ENCODE measurements at regions not wholly inside any gene's neighbourhood (a gene's known extent, or its start where the extent isn't known, plus 50 kb on each side); places are given as distances from the start of the nearest gene placed in this dataset.

DNA sequence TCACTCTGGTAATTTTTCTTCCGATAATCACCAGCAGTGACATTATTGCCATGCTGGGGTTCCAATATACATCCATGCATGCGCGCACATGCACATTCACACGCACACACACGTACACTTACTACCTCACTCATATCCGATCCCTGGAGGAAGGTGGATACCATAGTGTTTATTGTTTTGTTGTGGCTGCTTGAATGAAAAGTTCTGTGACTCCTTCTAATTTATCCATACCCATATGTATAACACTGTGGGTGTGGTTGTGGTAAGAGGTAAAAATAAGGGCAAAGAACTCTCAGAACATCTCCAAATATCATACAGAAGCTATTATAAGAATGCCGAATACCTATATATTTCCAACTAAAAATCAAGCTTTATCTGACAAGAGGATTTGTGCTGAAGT is 407.8 kb upstream of the PODXL start:
- no peak overlapping the region for H3K27ac Mint-ChIP-seq
- H3K4me1 Mint-ChIP-seq (ENCODE audit: low read depth): no peaks in the 10 kb centered on the region
- TF ChIP-seq, protein P1, sequence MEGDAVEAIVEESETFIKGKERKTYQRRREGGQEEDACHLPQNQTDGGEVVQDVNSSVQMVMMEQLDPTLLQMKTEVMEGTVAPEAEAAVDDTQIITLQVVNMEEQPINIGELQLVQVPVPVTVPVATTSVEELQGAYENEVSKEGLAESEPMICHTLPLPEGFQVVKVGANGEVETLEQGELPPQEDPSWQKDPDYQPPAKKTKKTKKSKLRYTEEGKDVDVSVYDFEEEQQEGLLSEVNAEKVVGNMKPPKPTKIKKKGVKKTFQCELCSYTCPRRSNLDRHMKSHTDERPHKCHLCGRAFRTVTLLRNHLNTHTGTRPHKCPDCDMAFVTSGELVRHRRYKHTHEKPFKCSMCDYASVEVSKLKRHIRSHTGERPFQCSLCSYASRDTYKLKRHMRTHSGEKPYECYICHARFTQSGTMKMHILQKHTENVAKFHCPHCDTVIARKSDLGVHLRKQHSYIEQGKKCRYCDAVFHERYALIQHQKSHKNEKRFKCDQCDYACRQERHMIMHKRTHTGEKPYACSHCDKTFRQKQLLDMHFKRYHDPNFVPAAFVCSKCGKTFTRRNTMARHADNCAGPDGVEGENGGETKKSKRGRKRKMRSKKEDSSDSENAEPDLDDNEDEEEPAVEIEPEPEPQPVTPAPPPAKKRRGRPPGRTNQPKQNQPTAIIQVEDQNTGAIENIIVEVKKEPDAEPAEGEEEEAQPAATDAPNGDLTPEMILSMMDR (IDR thresholded peaks at IDR 0.05): no peak
- H3K27me3 Mint-ChIP-seq: peaks cover 7% of the 10 kb centered on the region
- no peaks in the 10 kb centered on the region for H3K36me3 Mint-ChIP-seq (ENCODE audit: low read depth)
- no peaks in the 10 kb centered on the region for H3K9me3 Mint-ChIP-seq
- intact Hi-C loops (cut with micrococcal nuclease): no loop called here
- ATAC-seq (no peak), DNase-seq (no peak)
- ChIA-PET POLR2A (no interaction called here), CTCF (no interaction called here)
- no peak overlapping the region for H3K4me3 Mint-ChIP-seq

DNA sequence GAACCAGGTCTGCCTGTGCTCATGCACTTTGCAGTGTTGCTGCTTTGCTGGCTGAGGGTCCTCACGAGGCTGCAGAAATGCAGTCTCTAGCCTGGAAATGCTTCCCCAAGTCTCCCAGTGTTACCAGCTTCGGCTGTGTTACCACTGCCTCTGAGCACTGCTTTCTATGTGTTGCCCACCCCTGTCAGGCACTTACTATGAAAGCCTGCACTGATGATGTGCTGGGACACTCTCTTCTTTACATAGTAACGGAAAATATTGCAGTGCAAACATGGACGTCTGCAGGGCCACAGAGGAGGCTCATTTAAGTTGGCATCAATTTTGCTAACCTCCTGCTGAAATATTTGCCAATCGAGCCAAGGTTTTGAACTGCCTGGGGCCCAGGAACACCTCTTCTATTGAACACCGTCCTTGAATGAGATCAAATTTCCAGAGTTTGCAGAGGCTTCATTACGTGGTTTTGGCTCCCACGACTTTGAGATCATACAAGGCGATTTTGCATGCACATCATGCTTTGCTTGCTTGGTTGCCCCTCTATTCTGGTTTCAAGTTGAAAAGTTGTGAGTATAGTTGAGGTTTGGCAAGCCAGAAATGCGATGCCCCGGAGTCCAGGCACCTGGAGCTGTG is 404.7 kb upstream of the PODXL start:
- TF ChIP-seq, protein P1 (IDR thresholded peaks at IDR 0.05): no peak
- no peak for ATAC-seq
- peaks cover 7% of the 10 kb centered on the region for H3K27me3 Mint-ChIP-seq
- H3K27ac Mint-ChIP-seq: no peak overlapping the region
- H3K4me1 Mint-ChIP-seq (ENCODE audit: low read depth): no peaks in the 10 kb centered on the region
- ChIA-PET CTCF (no interaction called here), POLR2A (no interaction called here)
- H3K4me3 Mint-ChIP-seq: no peak overlapping the region
- DNase-seq: no peak
- H3K9me3 Mint-ChIP-seq: no peaks in the 10 kb centered on the region
- H3K36me3 Mint-ChIP-seq (ENCODE audit: low read depth): no peaks in the 10 kb centered on the region
- intact Hi-C loops (cut with micrococcal nuclease): no loop called here

DNA sequence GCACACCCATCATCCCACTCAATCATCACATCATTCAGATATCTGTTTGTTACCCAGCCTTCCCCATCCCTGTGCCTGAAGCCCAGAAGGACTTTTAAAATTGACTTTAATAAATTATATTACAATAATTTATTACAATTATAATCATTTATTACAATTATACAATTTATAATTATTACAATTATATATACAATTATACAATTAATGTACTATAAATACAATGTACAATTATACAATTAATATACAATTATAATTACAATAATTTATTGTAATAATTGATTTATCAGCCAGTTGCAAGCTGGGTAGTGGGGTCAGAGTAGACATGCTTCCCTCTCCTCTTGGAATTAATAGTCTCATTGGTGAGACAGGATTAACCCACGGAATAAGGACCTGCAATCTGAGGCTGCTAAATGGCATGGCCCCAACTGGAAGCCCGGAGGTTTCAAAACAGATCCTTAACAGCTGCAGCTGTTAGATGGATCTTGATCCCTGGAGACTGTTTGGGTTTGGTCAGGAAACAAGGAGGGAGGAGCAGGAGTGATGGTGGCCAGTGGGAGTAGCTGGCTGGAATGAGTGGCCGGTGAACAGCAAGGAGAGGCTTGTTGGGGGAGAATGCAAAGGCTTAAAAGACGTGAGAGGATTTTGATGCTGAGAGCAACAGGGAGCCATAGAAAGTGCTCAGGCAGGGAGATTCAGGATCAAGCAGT is 402.8 kb upstream of the PODXL start:
- POLR2A ChIA-PET: no interaction called here
- no peaks in the 10 kb centered on the region for H3K36me3 Mint-ChIP-seq (ENCODE audit: low read depth)

GRCh38 chr7:131957338-131958020 is 401.1 kb upstream of the PODXL start:
- Mint-ChIP-seq H3K36me3 (ENCODE audit: low read depth) (no peaks in the 10 kb centered on the region), H3K27ac (no peak overlapping the region), H3K9me3 (no peaks in the 10 kb centered on the region), H3K4me3 (no peak overlapping the region), H3K4me1 (ENCODE audit: low read depth) (no peaks in the 10 kb centered on the region), H3K27me3 (peaks cover 10% of the 10 kb centered on the region)
- POLR2A ChIA-PET: no interaction called here
- TF ChIP-seq, protein P1 (IDR thresholded peaks at IDR 0.05): no peak
- no peak for DNase-seq
- ATAC-seq: no peak
- intact Hi-C loops (cut with micrococcal nuclease): no loop called here
- CTCF ChIA-PET: interaction anchor here (1.7 kb wide), 1 partner anchor 12 kb away, joined by 5 read pairs; no protein-coding TSS in a partner anchor

More for the DNA sequence above, 402.8 kb upstream of the PODXL start:
- ATAC-seq (no peak), DNase-seq (no peak)
- Mint-ChIP-seq H3K4me1 (ENCODE audit: low read depth) (no peaks in the 10 kb centered on the region), H3K4me3 (no peak overlapping the region), H3K27ac (no peak overlapping the region), H3K27me3 (peaks cover 9% of the 10 kb centered on the region), H3K9me3 (no peaks in the 10 kb centered on the region)
- intact Hi-C loops (cut with micrococcal nuclease): no loop called here
- TF ChIP-seq, protein P1 (IDR thresholded peaks at IDR 0.05): no peak
- CTCF ChIA-PET: interaction anchor here (1.7 kb wide), 1 partner anchor 14 kb away, joined by 5 read pairs; no protein-coding TSS in a partner anchor

DNA sequence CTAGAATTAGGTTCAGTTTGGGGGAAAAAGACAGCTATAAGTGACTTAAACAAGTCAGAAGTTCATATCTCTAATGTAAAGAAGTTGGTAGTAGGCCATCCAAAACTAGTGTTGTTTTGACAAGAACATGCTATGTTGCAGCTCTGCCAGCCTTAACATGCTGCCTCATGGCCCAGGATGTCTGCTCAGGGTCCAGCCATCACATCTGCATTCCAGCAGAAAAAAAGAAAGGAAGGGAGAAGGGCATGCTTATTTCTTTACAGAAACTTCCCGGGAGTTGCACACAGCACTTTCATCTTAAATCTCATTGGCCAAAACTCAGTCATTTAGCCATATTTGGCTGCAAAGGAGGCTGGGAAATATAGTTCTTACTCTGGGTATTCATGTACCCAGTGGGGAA is 400.4 kb upstream of the PODXL start:
- H3K27ac Mint-ChIP-seq: no peak overlapping the region
- DNase-seq (no peak), ATAC-seq (no peak)
- no peaks in the 10 kb centered on the region for H3K36me3 Mint-ChIP-seq (ENCODE audit: low read depth)
- ChIA-PET POLR2A (no interaction called here), CTCF (no interaction called here)
- H3K4me3 Mint-ChIP-seq: no peak overlapping the region
- peaks cover 9% of the 10 kb centered on the region for H3K27me3 Mint-ChIP-seq
- TF ChIP-seq, protein P1 (IDR thresholded peaks at IDR 0.05): no peak
- intact Hi-C loops (cut with micrococcal nuclease): no loop called here
- H3K9me3 Mint-ChIP-seq: peaks cover 1% of the 10 kb centered on the region
- H3K4me1 Mint-ChIP-seq (ENCODE audit: low read depth): no peaks in the 10 kb centered on the region

All from activated CD8-positive, alpha-beta T cell treated with anti-CD3 and anti-CD28 coated beads for 36 hours (primary cell).